ENCODE measurements at regions not wholly inside any gene's neighbourhood (a gene's known extent, or its start where the extent isn't known, plus 50 kb on each side); places are given as distances from the start of the nearest gene placed in this dataset.

DNA sequence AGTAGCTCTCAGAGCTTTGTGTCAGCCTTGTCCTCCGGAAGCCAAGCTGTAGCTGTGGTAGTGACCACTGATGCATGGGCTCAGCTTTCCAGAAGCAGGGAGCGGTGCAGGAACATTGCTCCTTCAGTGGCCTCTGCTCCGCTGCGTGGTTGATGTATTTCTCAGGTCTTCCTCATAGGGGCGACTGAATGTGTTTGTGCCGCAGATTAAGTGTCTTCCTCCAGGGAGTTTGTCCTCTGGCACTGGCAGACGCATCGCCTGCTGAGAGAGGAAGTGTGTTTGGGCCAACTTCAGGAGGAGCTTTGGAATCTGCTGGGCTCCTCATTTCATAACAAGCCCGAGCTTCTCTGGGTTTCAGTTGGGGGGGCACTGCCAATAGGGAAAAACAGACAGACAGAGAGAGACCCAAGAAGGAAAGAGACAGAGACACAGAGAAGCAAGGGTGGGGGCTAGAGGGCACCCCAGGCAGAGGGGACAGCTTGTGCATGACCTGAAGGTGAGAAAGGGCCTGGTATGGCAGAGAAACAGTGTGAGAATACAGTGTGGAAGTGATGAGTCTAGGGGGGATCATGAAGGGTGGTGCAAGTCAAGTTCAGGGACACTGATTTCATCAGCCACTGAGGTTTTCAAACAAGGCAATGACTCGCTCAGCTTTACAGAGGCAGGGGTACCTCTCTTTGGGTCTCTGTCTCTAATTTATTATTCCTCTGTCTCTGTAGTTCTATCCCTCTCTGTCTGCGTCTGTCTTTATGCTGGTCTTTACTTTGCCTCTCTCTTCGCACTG, 69.4 kb upstream of the PRIMA1 start:
- TF ChIP-seq CBX2 (IDR thresholded peaks at IDR 0.05; ENCODE audit: borderline replicate concordance, low read depth) (no peak), CTCF (IDR thresholded peaks at IDR 0.05) (no peak), ATOH8 (CRISPR knock-in tag; IDR thresholded peaks at IDR 0.05; ENCODE audit: low read depth) (no peak), RCOR1 (IDR thresholded peaks at IDR 0.05; ENCODE audit: low read depth, low read length) (no peak), KDM1A (IDR thresholded peaks at IDR 0.05; ENCODE audit: low read depth) (no peak), RAD21 (conservative IDR thresholded peaks at IDR 0.05 in 1 of 2, IDR thresholded peaks at IDR 0.05 in 1 of 2) (no peak), POLR2A (IDR thresholded peaks at IDR 0.05; ENCODE audit: low read length) (no peak), RFX5 (IDR thresholded peaks at IDR 0.05) (no peak), GATA3 (IDR thresholded peaks at IDR 0.05; ENCODE audit: borderline replicate concordance) (no peak)
- TF ChIP-seq, protein P1, sequence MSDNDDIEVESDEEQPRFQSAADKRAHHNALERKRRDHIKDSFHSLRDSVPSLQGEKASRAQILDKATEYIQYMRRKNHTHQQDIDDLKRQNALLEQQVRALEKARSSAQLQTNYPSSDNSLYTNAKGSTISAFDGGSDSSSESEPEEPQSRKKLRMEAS (IDR thresholded peaks at IDR 0.05): no peak

All from A549 (cell line).